ENCODE measurements at regions not wholly inside any gene's neighbourhood (a gene's known extent, or its start where the extent isn't known, plus 50 kb on each side); places are given as distances from the start of the nearest gene placed in this dataset.
"Not testable (repeated sequence)": the region's sequence is repeated elsewhere in the genome, so short reads cannot be mapped to it uniquely, and the experiment has no call there.

DNA sequence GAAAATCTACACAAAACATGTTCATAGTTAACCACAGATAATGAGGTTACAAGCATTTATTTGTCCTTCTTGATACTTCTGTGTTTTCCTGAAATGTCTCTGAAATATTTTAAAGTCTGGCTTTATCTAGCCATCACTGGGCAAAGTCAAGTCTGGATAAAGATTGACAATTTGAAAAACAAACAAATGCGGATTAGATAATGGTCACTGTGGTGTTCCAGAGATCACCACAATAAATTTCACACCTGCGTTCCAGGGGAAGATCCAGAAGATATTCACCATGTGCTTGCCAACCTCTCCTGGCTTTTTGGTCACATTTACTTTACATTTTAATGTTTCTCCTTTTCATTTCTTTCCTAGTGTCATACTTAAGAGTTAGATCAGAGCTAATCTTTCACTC is 109.7 kb upstream of the CCDC28A start:
- DNase-seq (ENCODE audit: low spot score), result no peak
- ATAC-seq (ENCODE audit: low FRiP score), result no peak
- TF ChIP-seq, protein P1, sequence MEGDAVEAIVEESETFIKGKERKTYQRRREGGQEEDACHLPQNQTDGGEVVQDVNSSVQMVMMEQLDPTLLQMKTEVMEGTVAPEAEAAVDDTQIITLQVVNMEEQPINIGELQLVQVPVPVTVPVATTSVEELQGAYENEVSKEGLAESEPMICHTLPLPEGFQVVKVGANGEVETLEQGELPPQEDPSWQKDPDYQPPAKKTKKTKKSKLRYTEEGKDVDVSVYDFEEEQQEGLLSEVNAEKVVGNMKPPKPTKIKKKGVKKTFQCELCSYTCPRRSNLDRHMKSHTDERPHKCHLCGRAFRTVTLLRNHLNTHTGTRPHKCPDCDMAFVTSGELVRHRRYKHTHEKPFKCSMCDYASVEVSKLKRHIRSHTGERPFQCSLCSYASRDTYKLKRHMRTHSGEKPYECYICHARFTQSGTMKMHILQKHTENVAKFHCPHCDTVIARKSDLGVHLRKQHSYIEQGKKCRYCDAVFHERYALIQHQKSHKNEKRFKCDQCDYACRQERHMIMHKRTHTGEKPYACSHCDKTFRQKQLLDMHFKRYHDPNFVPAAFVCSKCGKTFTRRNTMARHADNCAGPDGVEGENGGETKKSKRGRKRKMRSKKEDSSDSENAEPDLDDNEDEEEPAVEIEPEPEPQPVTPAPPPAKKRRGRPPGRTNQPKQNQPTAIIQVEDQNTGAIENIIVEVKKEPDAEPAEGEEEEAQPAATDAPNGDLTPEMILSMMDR (IDR thresholded peaks at IDR 0.05), result no peak

DNA sequence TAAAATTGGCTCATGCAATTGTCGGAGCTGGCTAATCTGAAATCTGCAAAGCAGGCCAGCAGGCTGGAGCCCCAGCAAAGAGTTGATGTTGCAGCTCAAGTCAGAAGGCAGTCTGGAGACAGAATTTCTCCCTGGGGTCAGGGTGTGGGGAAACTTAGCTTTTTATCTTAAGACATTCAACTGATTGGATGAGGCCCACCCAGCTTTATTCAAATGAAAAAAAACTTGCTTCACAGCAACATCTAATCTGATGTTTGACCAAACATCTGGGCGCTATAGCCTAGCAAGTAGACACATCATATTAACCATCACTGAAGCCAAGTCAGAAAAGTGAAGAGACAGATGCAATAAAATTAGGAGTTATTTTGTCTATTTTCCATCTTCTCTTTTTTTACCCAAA is 108.8 kb upstream of the CCDC28A start:
- TF ChIP-seq, protein P1 (IDR thresholded peaks at IDR 0.05), result no peak
- ATAC-seq (ENCODE audit: low FRiP score) (no peak), DNase-seq (ENCODE audit: low spot score) (no peak)

DNA sequence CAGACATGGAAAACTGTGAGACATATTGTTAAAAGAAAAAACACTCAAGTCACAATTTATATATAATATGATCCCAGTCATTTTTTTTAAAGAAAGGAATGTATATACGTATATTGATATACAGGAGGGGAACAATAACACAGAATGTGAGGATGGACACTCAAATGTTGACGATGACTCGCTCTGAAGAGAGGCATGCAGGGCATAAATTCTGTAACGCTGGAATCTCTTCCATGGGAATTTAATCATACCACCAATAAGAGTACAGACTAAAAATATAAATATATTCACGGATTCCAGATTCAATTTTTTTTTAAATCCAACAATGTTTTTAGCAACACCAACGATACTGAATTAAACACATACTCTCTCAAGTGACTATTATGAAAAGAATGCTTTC is 106.9 kb upstream of the CCDC28A start:
- ATAC-seq (ENCODE audit: low FRiP score), result no peak
- DNase-seq (ENCODE audit: low spot score), result no peak

DNA sequence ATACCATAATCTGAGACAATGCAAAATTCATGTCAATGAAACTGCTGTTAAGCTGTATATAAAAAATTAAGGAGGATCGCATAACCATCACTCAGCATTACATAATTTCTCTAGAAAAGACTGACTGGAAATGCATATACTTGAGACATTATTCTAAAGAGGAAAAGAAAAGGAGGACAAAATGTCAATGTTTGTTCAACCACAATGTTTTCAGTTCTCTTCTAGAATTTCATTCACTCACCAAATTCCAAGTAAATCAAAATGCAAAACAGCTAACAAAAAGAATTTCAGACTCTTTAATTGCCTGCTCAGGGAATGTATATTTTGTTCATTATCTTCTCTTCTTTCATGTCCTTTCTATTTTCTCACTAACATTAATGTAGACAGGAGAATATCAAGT is 106.2 kb upstream of the CCDC28A start:
- no peak for ATAC-seq (ENCODE audit: low FRiP score)
- no peak for DNase-seq (ENCODE audit: low spot score)
- TF ChIP-seq, protein P1 (IDR thresholded peaks at IDR 0.05), result no peak

More for the DNA sequence above, 106.9 kb upstream of the CCDC28A start:
- TF ChIP-seq, protein P1 (IDR thresholded peaks at IDR 0.05), result no peak

DNA sequence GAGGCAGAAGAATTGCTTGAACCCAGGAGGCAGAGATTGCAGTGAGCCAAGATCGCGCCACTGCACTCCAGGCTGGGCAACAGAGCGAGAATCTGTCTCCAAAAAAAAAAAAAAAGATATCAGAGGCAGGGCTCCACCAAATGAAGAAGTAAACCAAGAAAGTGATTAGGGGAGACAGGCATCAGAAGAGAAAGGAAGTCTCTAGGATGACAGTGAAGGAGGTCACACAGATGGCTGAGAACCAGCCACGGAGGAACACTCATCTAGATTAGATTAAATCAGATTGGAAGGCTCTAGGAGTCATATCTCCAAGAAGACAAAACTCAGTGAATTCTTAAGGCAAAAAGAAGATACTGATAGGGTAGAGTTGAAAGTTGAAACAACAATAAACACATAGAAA is 102.2 kb upstream of the CCDC28A start:
- DNase-seq (ENCODE audit: low spot score) (no peak), ATAC-seq (ENCODE audit: low FRiP score) (no peak)
- TF ChIP-seq, protein P1 (IDR thresholded peaks at IDR 0.05), result no peak

DNA sequence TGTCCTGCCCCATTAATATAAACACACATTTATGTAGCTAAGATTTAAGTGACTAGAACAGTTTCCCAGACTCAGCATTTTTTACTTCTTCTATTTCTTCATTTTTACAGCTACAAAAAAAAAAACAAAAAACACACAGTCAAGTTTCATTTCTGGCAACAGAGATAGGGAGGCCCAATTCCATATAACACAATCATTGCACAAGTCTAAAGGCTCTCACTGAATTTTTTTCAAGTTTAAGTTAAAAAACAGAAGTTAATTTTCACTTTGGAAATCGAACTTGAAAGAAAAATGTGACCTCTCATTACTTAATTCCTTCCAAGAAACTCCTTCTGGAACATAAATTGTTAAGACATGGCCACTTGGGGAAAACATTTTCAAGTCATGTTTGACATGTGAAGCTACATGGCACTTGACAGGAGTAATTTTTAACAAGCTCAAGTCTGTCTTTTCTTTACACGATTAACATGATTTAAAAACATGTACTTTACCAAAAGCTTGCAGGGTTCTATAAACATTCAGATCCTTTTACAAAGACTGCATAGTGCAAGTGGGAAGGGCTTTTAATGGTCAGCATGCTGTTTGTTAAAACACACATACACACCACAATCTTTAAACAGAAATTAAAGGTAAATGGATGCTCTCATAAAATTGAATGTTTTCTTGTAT is 100.1 kb upstream of the CCDC28A start:
- ATAC-seq (ENCODE audit: low FRiP score), result no peak
- TF ChIP-seq, protein P1 (IDR thresholded peaks at IDR 0.05), result no peak

DNA sequence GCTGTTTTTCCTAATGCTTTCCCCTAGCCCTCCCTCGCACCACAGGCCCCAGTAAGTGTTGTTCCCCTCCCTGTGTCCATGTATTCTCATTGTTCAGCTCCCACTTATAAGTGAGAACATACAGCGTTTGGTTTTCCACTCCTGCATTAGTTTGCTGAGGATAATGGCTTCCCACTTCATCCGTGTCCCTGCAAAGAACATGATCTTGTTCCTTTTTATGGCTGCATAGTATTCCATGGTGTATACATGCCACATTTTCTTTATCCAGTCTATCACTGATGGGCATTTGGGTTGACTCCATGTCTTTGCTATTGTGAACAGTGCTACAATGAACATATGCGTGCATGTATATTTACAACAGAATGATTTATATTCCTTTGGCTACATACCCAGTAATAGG is 99.1 kb upstream of the CCDC28A start:
- not testable (repeated sequence) for DNase-seq (ENCODE audit: low spot score); ATAC-seq (ENCODE audit: low FRiP score)

More for the DNA sequence above, 100.1 kb upstream of the CCDC28A start:
- no peak for DNase-seq (ENCODE audit: low spot score)
